Loucy (cell line): ENCODE measurements at regions not wholly inside any gene's neighbourhood (a gene's known extent, or its start where the extent isn't known, plus 50 kb on each side); places are given as distances from the start of the nearest gene placed in this dataset.

Source experiments
- H2AFZ ChIP-seq: fragments of 200-600 bp; sonication (generic); 2 replicates; pipeline ENCODE4 v1.6.0; 2016; ENCODE audit warnings: antibody characterized with exemption, mild to moderate bottlenecking, low read length, moderate library complexity
- H3F3A ChIP-seq: fragments of 200-600 bp; 2 replicates; pipeline ENCODE4 v1.6.0; 2016; ENCODE audit warnings: antibody characterized with exemption, low read depth, mild to moderate bottlenecking
- H3K27me3 ChIP-seq: fragments of 200-600 bp; sonication (generic); 2 replicates; pipeline ENCODE4 v1.6.1; 2014; ENCODE audit warnings: low read length, mild to moderate bottlenecking; ENCODE audit not compliant: insufficient read depth, poor library complexity, severe bottlenecking
- H3K36me3 ChIP-seq: fragments of 200-600 bp; sonication (generic); 2 replicates; pipeline ENCODE4 v1.6.1; 2016; ENCODE audit warnings: low read length; ENCODE audit not compliant: insufficient read depth
- H3K4me1 ChIP-seq: fragments of 200-600 bp; sonication (generic); 2 replicates; pipeline ENCODE4 v1.5.1; 2014; ENCODE audit warnings: low read length, mild to moderate bottlenecking; ENCODE audit not compliant: insufficient read depth, poor library complexity, severe bottlenecking
- H3K4me2 ChIP-seq: fragments of 200-600 bp; sonication (generic); 2 replicates; pipeline ENCODE4 v1.6.0; 2014; ENCODE audit warnings: antibody characterized with exemption, low read length, low read depth, mild to moderate bottlenecking; ENCODE audit not compliant: poor library complexity, severe bottlenecking
- H3K4me3 ChIP-seq: fragments of 200-600 bp; sonication (generic); 2 replicates; pipeline ENCODE4 v1.5.1; 2014; ENCODE audit warnings: low read length, mild to moderate bottlenecking, mixed read lengths; ENCODE audit not compliant: poor library complexity, severe bottlenecking
- H3K79me2 ChIP-seq: fragments of 200-600 bp; sonication (generic); 2 replicates; pipeline ENCODE4 v1.6.1; 2014; ENCODE audit warnings: low read length; ENCODE audit not compliant: insufficient read depth
- H3K9ac ChIP-seq: fragments of 200-600 bp; sonication (generic); 2 replicates; pipeline ENCODE4 v1.6.0; 2014; ENCODE audit warnings: mild to moderate bottlenecking, low read depth, low read length, moderate library complexity; ENCODE audit not compliant: poor library complexity, severe bottlenecking
- H3K9me2 ChIP-seq: fragments of 200-600 bp; sonication (generic); replicated peaks from 2 replicates; pipeline ENCODE4 v1.6.1; 2016; ENCODE audit warnings: low read depth, low read length, mixed read lengths
- H3K9me3 ChIP-seq: fragments of 200-600 bp; sonication (generic); 2 replicates; pipeline ENCODE4 v1.6.1; 2014; ENCODE audit warnings: mild to moderate bottlenecking, antibody characterized with exemption, low read length, low read depth; ENCODE audit not compliant: insufficient read depth
- H4K20me1 ChIP-seq: fragments of 200-600 bp; sonication (generic); 2 replicates; pipeline ENCODE4 v1.6.0; 2014; ENCODE audit warnings: antibody characterized with exemption, low read length, mild to moderate bottlenecking; ENCODE audit not compliant: insufficient read depth, poor library complexity, severe bottlenecking
- CTCF ChIP-seq: fragments of 200-600 bp; sonication (generic); conservative IDR thresholded peaks from 2 replicates; pipeline ENCODE4 v1.5.1; 2014; ENCODE audit warnings: mild to moderate bottlenecking, antibody characterized with exemption, low read length
- EZH2phosphoT487 ChIP-seq: fragments of 200-600 bp; IDR thresholded peaks from 2 replicates; pipeline ENCODE4 v1.6.1; 2018; ENCODE audit warnings: antibody characterized with exemption, mild to moderate bottlenecking, moderate library complexity, borderline replicate concordance

GRCh38 chr3:180284331-180285110 is 247.8 kb upstream of the PEX5L start:
- H3K9ac ChIP-seq, result no peak overlapping the region
- no peaks in the 10 kb centered on the region for H3K36me3 ChIP-seq
- TF ChIP-seq EZH2phosphoT487 (no peak), CTCF (no peak)
- H3K79me2 ChIP-seq, result no peaks in the 10 kb centered on the region
- no peaks in the 10 kb centered on the region for H3K27me3 ChIP-seq
- H3K9me3 ChIP-seq, result no peaks in the 10 kb centered on the region
- H4K20me1 ChIP-seq, result no peaks in the 10 kb centered on the region
- no peaks in the 10 kb centered on the region for H3K4me1 ChIP-seq
- no peak overlapping the region for H3K4me3 ChIP-seq
- H2AFZ ChIP-seq, result peak overlapping the region; percentile 9; the same call in 1 of the 2 replicates
- H3K9me2 ChIP-seq, result no peaks in the 10 kb centered on the region
- H3K4me2 ChIP-seq, result no peak overlapping the region
- no peaks in the 10 kb centered on the region for H3F3A ChIP-seq

GRCh38 chr3:180287703-180288102 is 251.0 kb upstream of the PEX5L start:
- Histone ChIP-seq H3K9ac (no peak overlapping the region), H3K27me3 (no peaks in the 10 kb centered on the region), H3K36me3 (no peaks in the 10 kb centered on the region), H3K79me2 (no peaks in the 10 kb centered on the region), H3K4me3 (no peak overlapping the region), H3K4me1 (no peaks in the 10 kb centered on the region), H3K4me2 (no peak overlapping the region), H3K9me3 (no peaks in the 10 kb centered on the region), H2AFZ (no peak overlapping the region), H4K20me1 (no peaks in the 10 kb centered on the region), H3F3A (no peaks in the 10 kb centered on the region), H3K9me2 (no peaks in the 10 kb centered on the region)
- TF ChIP-seq CTCF (no peak), EZH2phosphoT487 (no peak)

- H3K4me1 ChIP-seq, result no peaks in the 10 kb centered on the region
- H3K27me3 ChIP-seq, result no peaks in the 10 kb centered on the region
- no peak overlapping the region for H3K9ac ChIP-seq
- H3K4me3 ChIP-seq, result no peak overlapping the region
- H2AFZ ChIP-seq, result no peak overlapping the region
- TF ChIP-seq EZH2phosphoT487 (no peak), CTCF (no peak)
- no peaks in the 10 kb centered on the region for H3K9me2 ChIP-seq
- H3K36me3 ChIP-seq, result no peaks in the 10 kb centered on the region
- H3F3A ChIP-seq, result no peaks in the 10 kb centered on the region
- no peaks in the 10 kb centered on the region for H4K20me1 ChIP-seq
- no peak overlapping the region for H3K4me2 ChIP-seq
- H3K9me3 ChIP-seq, result no peaks in the 10 kb centered on the region
- no peaks in the 10 kb centered on the region for H3K79me2 ChIP-seq
Observed at GRCh38 chr3:180288816-180289215, 252.1 kb upstream of the PEX5L start.
